ENCODE measurements at regions not wholly inside any gene's neighbourhood (a gene's known extent, or its start where the extent isn't known, plus 50 kb on each side); places are given as distances from the start of the nearest gene placed in this dataset.
"Not testable (repeated sequence)": the region's sequence is repeated elsewhere in the genome, so short reads cannot be mapped to it uniquely, and the experiment has no call there.

DNA sequence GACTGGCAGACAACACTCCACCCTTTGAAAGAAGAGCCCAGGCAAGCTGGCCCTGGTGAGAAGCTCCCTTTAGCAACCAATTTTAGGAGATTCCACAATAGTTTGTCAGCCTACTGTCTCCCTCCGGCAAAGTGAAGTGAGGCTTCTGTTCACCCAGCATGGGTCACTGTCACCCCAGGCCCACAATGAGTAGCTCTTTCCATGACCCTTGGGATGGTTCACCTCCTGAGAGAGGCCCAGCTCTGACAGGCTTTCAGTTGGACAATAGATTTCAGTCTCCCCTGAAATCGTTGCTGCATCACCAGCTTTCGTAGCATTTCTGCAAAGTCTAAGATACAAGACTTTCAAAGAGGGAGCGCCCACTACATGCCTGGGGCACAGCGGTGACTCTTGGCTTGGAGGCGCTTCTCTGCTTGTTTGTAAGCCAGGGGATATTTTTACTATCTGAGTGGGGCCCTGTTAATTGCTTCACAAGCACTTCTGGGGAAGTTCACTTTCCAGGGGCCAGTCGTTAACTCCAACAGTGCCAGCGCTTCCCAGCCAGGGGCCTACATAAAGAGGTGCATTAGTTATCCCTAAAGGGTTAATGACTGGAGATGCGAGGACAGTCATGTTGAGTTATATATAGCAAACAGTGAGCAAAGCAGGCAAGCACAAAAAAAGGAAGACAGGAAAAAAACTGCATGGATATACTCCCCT, 255.7 kb downstream of the BCL2L11 start:
- H3K4me3 Mint-ChIP-seq, H3K27me3 Mint-ChIP-seq, H3K27ac Mint-ChIP-seq, H3K9me3 Mint-ChIP-seq, H3K4me1 Mint-ChIP-seq, H3K36me3 Mint-ChIP-seq: not testable (repeated sequence)

DNA sequence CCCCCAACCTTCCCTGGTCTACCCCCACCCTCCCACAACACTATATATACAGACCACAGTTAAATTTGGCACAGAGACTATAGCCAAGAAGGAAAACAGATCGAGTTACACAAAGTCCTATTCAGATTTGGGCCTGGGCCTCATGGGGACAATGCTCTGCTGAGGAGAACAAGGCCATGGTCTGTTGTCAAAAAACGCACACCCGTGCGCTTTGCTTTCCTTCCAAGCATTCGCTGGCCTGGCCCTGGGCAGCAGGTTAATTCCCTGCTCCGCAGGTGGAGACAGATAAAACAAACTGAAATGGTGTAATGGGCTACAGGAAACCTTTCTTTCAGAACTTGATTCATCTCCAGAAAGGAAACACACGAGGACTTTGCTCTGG, 256.2 kb downstream of the BCL2L11 start:
- not testable (repeated sequence) for H3K27ac Mint-ChIP-seq, H3K4me3 Mint-ChIP-seq, H3K27me3 Mint-ChIP-seq, H3K4me1 Mint-ChIP-seq, H3K9me3 Mint-ChIP-seq, H3K36me3 Mint-ChIP-seq

DNA sequence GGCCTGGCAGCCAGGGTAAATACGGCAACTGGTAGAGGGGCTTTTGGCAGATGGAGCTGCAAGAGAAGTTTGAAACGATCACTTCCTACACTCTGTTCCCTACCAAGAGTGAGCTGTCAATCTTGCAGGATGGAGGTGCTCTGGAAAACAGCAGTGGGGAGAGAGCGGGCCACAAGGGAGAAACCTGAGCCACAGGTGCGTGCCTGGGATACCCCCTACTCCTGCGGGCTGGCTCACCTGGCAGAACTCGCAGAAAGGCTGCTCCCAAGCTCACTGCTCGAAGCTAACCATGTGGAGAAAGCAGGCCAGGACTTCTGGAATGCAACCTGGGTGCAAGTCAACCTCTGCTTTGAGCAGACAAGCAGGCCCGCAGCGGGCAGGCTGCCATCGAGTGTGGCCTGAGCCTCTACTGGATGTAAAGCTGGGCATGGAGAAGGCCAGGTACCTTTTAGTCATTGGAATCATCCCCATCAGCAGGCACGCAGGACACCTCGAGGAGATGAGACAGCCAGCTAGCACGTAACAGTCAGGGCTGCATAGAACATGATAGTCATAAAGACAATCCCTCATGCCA, 256.8 kb downstream of the BCL2L11 start:
- H3K9me3 Mint-ChIP-seq, H3K4me3 Mint-ChIP-seq, H3K4me1 Mint-ChIP-seq, H3K36me3 Mint-ChIP-seq, H3K27me3 Mint-ChIP-seq, H3K27ac Mint-ChIP-seq: not testable (repeated sequence)

DNA sequence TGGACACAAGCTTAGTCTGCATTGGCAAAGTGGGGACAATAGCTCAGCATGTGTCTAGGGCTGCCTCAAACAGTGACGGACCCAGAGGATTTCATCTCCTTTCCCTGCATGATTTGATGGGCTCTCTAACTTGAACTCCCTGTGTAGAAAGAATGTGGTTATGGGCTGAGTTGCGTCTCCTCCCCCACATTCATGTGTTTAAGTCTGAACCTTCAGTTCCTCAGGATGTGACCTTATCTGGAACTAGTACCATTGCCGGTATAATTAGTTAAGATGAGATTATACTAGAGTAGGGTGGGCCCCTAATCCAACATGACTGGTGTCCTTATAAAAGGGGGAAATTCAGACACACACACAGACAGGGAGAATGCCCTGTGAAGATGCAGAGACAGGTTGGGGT, 257.6 kb downstream of the BCL2L11 start:
- not testable (repeated sequence) for H3K27me3 Mint-ChIP-seq, H3K4me3 Mint-ChIP-seq, H3K9me3 Mint-ChIP-seq, H3K4me1 Mint-ChIP-seq, H3K36me3 Mint-ChIP-seq, H3K27ac Mint-ChIP-seq

DNA sequence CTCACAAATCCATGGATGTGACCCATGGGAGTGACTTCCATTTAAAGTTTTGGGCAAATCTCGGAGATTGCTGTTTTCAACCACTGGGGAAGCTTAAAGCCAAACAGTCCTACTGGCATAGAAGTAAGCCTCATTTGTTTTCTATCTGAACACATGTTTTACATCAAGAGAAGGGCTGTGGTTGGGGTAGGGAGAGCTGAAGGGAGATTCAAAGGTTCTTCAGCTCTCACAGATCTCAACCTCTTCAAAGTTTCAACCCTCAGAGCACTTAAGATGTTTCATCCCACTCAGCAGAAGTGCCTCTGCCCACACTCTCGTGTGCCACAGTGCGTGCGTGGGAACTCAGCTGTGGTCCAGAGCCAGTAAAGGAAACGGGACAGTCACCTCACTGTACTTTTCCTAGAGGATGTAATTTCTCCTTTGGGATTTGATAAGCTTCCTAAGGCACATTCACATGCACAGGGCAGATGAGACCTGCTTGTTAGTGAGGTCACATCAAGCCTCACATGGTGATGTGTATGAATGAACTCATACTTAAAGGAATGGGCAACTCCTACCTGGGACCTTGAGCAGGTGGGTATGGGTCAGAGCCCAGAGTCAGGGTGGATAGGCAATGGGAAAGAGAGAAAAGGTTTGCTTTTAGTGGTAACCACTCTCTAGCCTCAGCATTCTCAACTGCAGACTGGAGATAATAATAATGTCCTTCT, 260.2 kb downstream of the BCL2L11 start:
- H3K27me3 Mint-ChIP-seq, H3K4me1 Mint-ChIP-seq, H3K4me3 Mint-ChIP-seq, H3K27ac Mint-ChIP-seq, H3K9me3 Mint-ChIP-seq, H3K36me3 Mint-ChIP-seq: not testable (repeated sequence)

DNA sequence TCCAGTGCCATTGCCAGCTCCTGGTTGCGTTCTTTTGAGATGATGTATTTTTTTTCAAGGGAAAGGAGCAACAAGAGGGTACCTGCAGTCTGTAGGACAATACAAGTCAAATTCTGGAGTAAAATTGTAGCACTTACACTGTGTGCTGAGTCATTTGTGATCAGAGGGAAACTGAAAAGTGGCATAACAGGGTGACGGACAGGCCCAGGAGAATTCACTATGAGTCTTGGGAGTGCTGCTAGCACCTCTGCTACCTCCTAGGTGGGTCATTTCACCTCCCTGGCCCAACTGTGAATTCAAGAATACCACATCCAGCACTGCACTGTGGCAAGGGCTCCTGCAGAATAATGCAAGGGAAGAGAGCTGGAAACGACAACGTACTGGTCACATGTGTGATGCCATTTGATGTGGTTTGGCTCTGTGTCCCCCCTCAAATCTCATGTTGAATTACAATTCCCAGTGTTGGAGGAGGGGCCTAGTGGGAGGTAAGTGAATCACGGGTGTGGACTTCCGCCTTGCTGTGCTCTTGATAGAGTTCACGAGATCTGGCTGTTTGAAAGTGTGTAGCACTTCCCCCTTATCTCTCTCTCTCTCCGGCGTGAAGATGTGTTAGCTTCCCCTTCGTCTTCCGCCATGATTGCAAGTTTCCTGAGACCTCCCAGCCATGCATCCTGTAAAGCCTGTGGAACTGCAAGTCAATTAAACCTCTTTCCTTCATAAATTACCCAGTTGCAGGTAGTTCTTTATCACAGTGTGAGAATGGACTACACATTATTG, 261.0 kb downstream of the BCL2L11 start:
- H3K27me3 Mint-ChIP-seq, H3K4me3 Mint-ChIP-seq, H3K27ac Mint-ChIP-seq, H3K36me3 Mint-ChIP-seq, H3K9me3 Mint-ChIP-seq, H3K4me1 Mint-ChIP-seq: not testable (repeated sequence)

DNA sequence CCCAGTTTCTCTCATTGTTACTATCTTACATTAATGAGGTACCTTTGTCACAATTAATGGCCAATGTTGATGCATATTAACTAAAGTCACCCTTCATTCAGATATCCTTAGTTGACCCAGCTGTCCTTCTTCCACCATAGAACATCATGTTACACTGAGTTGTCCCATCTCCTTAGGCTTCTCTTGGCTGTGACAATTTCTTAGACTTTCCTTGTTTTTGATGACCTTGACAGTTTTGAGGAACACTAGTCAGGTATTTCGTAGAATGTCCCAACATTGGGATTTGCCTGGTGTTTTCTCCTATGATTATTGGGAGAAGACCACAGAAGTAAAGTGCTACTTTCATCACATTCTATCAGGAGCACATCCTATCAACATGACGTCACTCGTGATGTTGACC, 261.8 kb downstream of the BCL2L11 start:
- not testable (repeated sequence) for H3K4me3 Mint-ChIP-seq, H3K27me3 Mint-ChIP-seq, H3K36me3 Mint-ChIP-seq, H3K4me1 Mint-ChIP-seq, H3K27ac Mint-ChIP-seq, H3K9me3 Mint-ChIP-seq

DNA sequence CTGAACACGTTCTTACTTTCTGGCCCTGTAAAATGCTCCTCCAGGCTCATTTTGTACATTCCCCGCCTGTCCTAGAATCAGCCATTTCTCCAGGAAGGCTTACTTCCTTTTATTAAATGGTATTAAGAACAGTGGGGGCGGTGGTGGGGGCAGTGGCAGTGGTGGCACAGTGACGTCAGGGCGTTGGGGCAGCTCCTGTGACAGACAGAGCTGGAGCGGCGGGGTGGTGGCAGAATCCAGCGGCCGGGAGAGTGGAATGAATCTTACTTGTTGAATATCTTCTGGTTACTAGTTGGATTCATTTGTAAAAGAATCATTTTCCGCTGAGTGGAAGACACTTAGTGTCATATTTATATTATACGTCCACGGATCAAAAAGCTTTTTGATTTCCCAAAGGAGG, 262.6 kb downstream of the BCL2L11 start:
- H3K4me1 Mint-ChIP-seq, H3K27ac Mint-ChIP-seq, H3K4me3 Mint-ChIP-seq: not testable (repeated sequence)

DNA sequence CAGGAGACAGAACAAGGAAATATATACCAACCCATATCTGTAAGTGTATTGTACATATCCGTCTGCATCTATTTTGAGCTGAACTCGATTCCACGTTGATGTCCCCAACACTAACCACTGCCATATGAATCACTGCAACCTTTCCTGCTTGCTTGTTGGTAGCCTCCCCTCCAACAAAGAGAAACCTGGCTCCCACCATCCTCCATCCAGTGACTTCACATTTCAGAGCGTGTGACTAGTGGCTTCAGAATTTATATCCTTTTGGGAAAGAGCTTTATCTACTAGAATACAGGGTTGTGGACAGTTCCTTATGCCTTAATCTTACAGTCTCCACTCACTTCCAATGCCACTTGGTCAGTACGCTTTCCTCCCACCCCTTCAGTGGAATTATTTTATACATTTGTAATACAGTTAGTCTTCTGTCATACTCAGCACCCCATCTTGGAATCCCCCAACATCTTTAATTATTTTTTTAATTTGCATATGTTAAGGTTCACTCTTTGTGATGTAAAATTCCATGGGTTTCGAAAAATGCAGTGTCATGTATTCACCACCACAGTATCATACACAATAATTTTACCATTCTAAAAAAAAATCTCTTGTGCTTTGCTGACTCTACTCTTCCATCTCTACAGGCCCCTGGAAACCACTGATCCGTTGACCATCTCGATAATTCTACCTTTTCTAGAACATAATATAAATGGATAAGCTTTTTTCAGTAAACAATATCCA, 264.7 kb downstream of the BCL2L11 start:
- not testable (repeated sequence) for H3K4me1 Mint-ChIP-seq, H3K27me3 Mint-ChIP-seq, H3K4me3 Mint-ChIP-seq, H3K36me3 Mint-ChIP-seq, H3K9me3 Mint-ChIP-seq
- peak overlapping the region in 1 of 3 donors; percentile 34 for H3K27ac Mint-ChIP-seq

More for the DNA sequence above, 262.6 kb downstream of the BCL2L11 start:
- not testable (repeated sequence) for H3K27me3 Mint-ChIP-seq, H3K36me3 Mint-ChIP-seq, H3K9me3 Mint-ChIP-seq

DNA sequence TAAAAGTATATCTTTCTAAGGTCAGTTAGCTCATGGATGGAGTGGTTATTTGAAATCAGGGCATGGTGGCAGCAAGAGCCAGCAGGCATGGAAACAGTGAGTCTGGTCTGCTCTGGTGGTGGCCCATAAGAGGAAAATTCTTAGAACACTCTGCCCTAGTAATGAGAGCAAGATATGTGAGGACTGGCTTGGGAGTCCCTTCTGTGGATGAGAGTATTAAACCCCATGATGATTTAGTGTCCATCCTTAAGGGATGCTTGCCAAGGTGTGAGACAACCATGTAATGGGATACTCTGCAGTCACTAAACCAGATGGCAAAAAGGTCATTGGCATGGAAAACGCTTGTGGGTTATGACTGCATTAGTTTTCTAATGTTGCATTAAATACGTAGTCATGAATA, 269.9 kb downstream of the BCL2L11 start:
- H3K9me3 Mint-ChIP-seq, H3K4me3 Mint-ChIP-seq, H3K27ac Mint-ChIP-seq, H3K4me1 Mint-ChIP-seq, H3K36me3 Mint-ChIP-seq, H3K27me3 Mint-ChIP-seq: not testable (repeated sequence)

DNA sequence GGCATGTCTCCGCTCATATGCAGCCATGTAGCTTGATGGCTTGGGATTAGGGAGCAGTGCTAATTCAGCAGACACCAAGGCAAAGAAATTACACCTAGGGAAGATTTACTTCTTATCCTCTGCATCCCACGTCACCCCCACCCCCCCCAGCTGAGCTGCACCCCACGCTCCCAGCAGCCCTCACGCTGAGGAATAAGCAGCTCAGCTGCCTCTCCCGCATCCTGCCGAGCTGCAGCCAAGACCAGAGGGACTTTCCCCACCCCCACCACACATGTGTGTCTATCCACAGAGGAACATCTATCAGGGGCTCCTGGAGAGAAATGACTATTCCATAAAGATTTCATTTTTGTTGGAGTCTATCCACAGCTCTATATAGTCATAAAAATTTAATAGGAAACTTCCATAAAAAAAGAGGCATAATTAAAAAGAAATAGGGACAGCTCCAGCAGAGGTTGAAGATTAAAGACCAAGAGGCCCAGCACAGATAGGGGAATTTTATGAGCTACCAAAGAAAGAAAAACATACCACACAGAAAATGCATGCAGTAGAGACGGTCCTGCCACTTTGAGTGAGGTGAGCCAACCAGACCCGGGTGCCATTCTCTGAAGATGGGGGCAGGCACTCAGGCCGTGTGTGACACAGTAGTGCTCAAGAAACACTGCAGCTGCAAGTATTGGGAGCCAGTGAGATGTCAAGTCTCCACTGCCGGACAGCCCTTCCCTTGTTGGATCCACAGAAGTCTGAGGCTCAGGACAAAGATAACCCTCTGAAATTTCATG, 274.8 kb downstream of the BCL2L11 start:
- not testable (repeated sequence) for H3K9me3 Mint-ChIP-seq, H3K27ac Mint-ChIP-seq, H3K36me3 Mint-ChIP-seq, H3K4me1 Mint-ChIP-seq, H3K27me3 Mint-ChIP-seq, H3K4me3 Mint-ChIP-seq

DNA sequence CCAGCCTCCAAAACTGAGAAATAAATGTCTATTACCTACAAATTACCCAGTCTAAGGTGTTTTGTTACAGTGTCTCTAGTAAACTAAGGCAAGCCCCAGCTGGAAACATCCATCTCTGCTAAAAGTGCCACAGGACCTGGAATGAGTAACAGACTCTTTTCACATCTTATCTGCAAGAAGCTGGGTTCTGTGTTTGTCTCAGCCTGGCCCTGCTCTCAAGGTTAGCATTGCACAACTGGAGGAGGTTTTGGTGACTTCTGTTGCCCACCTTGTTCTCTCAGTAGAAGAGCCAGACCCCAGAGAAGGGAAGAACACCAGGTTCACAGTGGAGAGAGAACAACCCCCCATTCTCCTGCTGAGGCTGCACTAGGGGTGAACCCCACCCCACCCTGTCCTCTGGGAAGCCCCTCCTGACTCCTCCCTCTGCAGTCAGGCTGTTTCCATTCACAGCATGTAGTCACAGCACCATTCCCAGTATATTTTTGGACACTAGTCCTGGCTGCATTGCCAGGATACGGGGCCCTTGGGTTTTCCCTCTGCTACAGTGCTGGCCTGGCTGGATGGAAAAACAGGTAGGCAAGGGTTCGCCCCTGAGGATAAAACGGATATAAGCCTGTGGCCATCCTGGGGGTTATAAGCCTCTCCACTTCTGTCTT, 280.0 kb downstream of the BCL2L11 start:
- H3K4me1 Mint-ChIP-seq, H3K4me3 Mint-ChIP-seq, H3K9me3 Mint-ChIP-seq, H3K27ac Mint-ChIP-seq, H3K27me3 Mint-ChIP-seq, H3K36me3 Mint-ChIP-seq: not testable (repeated sequence)

DNA sequence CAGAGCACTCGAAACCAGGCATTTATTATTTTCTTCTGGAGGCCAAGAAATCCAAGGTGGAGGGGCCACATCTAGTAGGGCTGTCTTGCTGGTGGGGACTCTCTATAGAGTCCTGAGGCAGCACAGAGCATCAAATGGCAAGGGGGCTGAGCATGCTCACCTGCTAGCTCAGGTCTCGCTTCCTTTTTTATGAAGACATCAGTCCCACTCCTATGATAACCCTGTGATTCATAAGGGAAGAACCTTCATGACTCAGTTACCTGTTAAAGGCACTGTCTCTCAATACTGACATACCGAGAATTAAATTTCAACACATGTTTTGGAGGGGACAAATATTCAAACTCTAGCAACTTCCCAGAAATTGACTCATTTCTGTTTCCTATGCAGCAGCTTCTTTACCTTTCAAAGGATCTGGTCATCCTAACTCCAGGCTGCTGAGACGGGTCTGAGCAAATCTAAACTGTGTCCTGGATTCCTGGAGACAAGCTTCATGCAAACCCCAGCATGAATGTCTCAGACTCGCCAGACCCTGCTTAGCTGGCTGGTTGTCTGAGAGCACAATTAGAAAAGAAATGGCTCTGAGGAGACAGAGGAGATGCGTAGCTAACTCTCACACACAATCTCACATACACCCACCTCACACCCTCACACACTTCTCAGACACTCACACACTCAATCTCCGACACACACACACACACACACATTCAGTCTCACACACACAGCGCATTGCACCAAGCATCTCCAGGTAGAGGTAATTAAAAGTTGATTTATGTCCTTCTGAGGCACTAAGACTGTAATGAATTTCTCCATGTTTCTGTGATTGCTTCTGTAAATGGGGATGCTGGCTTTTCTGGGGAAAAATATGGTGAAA, 280.8 kb downstream of the BCL2L11 start:
- not testable (repeated sequence) for H3K36me3 Mint-ChIP-seq, H3K27ac Mint-ChIP-seq, H3K4me1 Mint-ChIP-seq, H3K9me3 Mint-ChIP-seq, H3K4me3 Mint-ChIP-seq, H3K27me3 Mint-ChIP-seq

DNA sequence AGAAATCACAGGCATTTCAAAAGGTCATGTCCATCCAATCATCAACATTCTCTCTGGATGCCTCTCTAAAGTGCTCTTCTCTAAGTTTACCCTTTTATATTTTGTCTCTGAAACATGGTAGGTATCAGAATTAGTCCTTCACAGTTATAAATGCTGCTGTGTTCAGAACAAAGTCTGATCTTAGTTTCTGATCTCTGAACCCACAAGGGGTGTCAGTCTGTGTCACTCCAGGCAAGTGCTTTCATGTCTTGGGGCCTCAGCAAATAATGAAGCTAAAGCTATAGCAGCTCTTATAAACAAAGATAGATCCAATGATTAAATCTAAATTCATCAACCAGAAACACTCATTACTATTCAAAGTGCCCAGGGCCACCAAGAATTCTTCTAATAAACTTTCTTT, 281.7 kb downstream of the BCL2L11 start:
- not testable (repeated sequence) for H3K27me3 Mint-ChIP-seq, H3K9me3 Mint-ChIP-seq, H3K36me3 Mint-ChIP-seq, H3K4me1 Mint-ChIP-seq, H3K4me3 Mint-ChIP-seq, H3K27ac Mint-ChIP-seq

All from IgD-negative memory B cell (primary cell).